Activated naive CD4-positive, alpha-beta T cell treated with anti-CD3 and anti-CD28 coated beads for 36 hours (primary cell): ENCODE measurements at regions not wholly inside any gene's neighbourhood (a gene's known extent, or its start where the extent isn't known, plus 50 kb on each side); places are given as distances from the start of the nearest gene placed in this dataset.

ENCODE experiments used
- CTCF ChIA-PET: fragments of 350-600 bp; sonication (Branson Sonifier 250); formaldehyde crosslinking; loops from one replicate; lab custom pipeline; 2021; ENCODE audit warnings: antibody characterized with exemption; lab: Charles Lee
- DNase-seq: peaks from one replicate; pipeline ENCODE4 v3.0.0-alpha.2; 2020
- H3K27ac Mint-ChIP-seq: one replicate; pipeline ENCODE4 v1.8.0; 2021; ENCODE audit warnings: mild to moderate bottlenecking, mixed read lengths
- H3K27me3 Mint-ChIP-seq: one replicate; pipeline ENCODE4 v1.8.0; 2021; ENCODE audit warnings: low read depth, mixed read lengths
- H3K36me3 Mint-ChIP-seq: one replicate; pipeline ENCODE4 v1.8.0; 2021; ENCODE audit warnings: low read depth, mixed read lengths
- H3K4me1 Mint-ChIP-seq: one replicate; pipeline ENCODE4 v1.8.0; 2021; ENCODE audit warnings: low read depth, mixed read lengths
- H3K4me3 Mint-ChIP-seq: one replicate; pipeline ENCODE4 v1.8.0; 2021; ENCODE audit warnings: mild to moderate bottlenecking, moderate library complexity, mixed read lengths
- H3K9me3 Mint-ChIP-seq: one replicate; pipeline ENCODE4 v1.8.0; 2021; ENCODE audit warnings: mixed read lengths
- intact Hi-C: fragments of 100-400 bp; cut with micrococcal nuclease; formaldehyde crosslinking; loops from one replicate; pipeline ENCODE4 v1.15.1; 2023

DNA sequence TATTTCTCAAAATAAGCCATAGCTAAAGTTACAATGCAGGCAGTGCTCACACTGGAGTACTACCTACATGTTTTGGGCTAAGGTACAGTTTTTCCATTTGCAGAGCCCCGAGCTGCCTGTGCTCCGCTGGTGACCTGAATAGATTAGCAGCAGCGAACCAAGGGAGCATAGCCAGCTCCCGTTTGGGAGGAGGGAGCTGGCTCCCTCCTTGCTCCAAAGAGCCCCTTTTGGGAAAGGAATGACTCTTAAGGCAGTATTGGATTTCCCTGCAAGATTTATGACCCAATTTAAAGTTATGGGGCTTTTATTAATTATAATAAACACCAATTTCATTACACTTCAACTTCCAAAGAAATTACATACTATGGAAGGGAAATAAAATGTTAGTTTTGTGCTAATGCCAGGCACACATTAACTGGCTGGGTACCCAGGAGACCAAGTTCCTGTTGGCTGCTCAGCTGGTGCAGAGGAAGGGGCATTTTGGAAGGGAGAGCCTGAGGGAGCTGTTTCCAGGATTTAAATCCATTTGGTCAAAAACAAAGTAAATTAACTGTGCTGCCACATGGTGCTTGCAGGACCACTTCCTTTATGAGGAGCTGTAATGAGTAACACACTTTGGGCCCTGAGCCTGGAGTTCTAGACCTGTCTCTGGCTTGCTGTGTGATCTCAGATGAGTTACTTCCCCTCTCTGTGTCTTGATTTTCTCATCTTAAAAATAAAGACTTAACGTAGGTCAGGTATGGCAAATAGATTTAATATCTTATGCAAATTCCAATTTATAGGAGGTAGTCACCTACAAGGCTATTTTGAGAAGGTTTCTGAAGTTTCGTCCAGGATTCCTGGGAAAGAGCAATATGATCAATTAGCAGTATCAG is 362.1 kb upstream of the CCL2 start:
- Mint-ChIP-seq H3K36me3 (no peaks in the 10 kb centered on the region), H3K4me3 (no peak overlapping the region), H3K27ac (no peak overlapping the region), H3K4me1 (no peaks in the 10 kb centered on the region), H3K9me3 (no peaks in the 10 kb centered on the region), H3K27me3 (peaks cover 11% of the 10 kb centered on the region)
- DNase-seq, result no peak
- intact Hi-C loops, result no loop called here
- CTCF ChIA-PET, result interaction anchor here (0.6 to 0.7 kb wide), 2 partner anchors 141 to 142 kb away, joined by 3 read pairs; no protein-coding TSS in a partner anchor

- no peak overlapping the region for H3K4me3 Mint-ChIP-seq
- CTCF ChIA-PET, result no interaction called here
- H3K9me3 Mint-ChIP-seq, result no peaks in the 10 kb centered on the region
- intact Hi-C loops, result no loop called here
- H3K27ac Mint-ChIP-seq, result no peak overlapping the region
- no peak for DNase-seq
- no peaks in the 10 kb centered on the region for H3K4me1 Mint-ChIP-seq
- H3K27me3 Mint-ChIP-seq, result peaks cover 15% of the 10 kb centered on the region
- H3K36me3 Mint-ChIP-seq, result no peaks in the 10 kb centered on the region
Observed at GRCh38 chr17:33895491-33895890, 359.6 kb upstream of the CCL2 start.

- CTCF ChIA-PET, result no interaction called here
- intact Hi-C loops, result no loop called here
- no peaks in the 10 kb centered on the region for H3K9me3 Mint-ChIP-seq
- no peak overlapping the region for H3K27ac Mint-ChIP-seq
- H3K27me3 Mint-ChIP-seq, result peaks cover 19% of the 10 kb centered on the region
- DNase-seq, result no peak
- no peak overlapping the region for H3K4me3 Mint-ChIP-seq
- H3K4me1 Mint-ChIP-seq, result no peaks in the 10 kb centered on the region
- no peaks in the 10 kb centered on the region for H3K36me3 Mint-ChIP-seq
Observed at GRCh38 chr17:33896263-33896662, 358.8 kb upstream of the CCL2 start.

DNA sequence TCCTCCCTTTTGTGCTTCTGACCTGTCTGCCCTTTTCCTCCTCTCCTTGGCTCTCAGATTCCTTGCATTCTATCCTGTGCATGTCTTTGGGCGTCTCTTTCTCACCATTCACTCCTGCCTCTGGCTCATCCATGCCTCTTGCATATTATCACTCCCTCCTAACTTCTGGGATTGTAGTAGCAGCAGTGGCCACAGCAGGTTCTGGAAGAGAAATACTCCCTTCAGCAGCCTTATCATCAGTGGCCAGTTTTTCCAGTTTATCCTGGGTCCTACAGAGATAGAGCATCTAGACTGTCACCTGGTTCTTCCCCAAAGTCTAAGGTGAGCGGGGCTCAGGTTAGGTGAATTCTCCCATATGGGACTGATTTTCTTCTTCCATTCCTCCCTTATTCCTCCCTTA is 354.0 kb upstream of the CCL2 start:
- Mint-ChIP-seq H3K36me3 (no peaks in the 10 kb centered on the region), H3K9me3 (no peaks in the 10 kb centered on the region), H3K4me3 (no peak overlapping the region), H3K27ac (no peak overlapping the region), H3K4me1 (no peaks in the 10 kb centered on the region), H3K27me3 (peaks cover 23% of the 10 kb centered on the region)
- CTCF ChIA-PET, result no interaction called here
- intact Hi-C loops, result no loop called here
- no peak for DNase-seq

GRCh38 chr17:33902901-33903449 is 352.1 kb upstream of the CCL2 start:
- CTCF ChIA-PET, result no interaction called here
- Mint-ChIP-seq H3K27ac (no peak overlapping the region), H3K36me3 (no peaks in the 10 kb centered on the region), H3K9me3 (no peaks in the 10 kb centered on the region), H3K4me1 (no peaks in the 10 kb centered on the region), H3K27me3 (peaks cover 17% of the 10 kb centered on the region), H3K4me3 (no peak overlapping the region)
- intact Hi-C loops, result no loop called here
- no peak for DNase-seq

DNA sequence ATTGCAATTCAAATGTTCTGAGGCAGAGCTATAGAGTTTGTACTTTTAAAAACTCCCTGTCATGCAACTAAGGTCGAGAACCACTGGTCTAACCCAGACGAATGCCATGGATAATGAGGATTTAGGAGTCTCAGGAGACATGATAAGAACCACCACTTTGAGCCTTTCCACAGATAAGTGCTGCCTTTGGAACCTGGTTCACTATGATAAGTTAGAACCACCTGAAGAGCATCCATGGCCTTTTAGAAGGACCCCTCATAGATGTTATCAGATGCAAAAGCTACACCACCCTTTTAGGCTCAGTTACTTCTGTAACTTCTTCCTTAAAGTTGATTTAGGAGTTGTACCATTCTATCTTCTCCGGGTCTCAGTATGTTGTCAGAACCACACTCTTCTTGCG is 350.6 kb upstream of the CCL2 start:
- H3K4me3 Mint-ChIP-seq, result no peak overlapping the region
- no peak for DNase-seq
- H3K4me1 Mint-ChIP-seq, result no peaks in the 10 kb centered on the region
- no peak overlapping the region for H3K27ac Mint-ChIP-seq
- no peaks in the 10 kb centered on the region for H3K9me3 Mint-ChIP-seq
- H3K36me3 Mint-ChIP-seq, result no peaks in the 10 kb centered on the region
- peaks cover 17% of the 10 kb centered on the region for H3K27me3 Mint-ChIP-seq
- intact Hi-C loops, result no loop called here
- CTCF ChIA-PET, result no interaction called here

- peaks cover 18% of the 10 kb centered on the region for H3K27me3 Mint-ChIP-seq
- H3K4me1 Mint-ChIP-seq, result no peaks in the 10 kb centered on the region
- H3K27ac Mint-ChIP-seq, result no peak overlapping the region
- no peaks in the 10 kb centered on the region for H3K36me3 Mint-ChIP-seq
- no peak overlapping the region for H3K4me3 Mint-ChIP-seq
- H3K9me3 Mint-ChIP-seq, result no peaks in the 10 kb centered on the region
- intact Hi-C loops, result no loop called here
- no peak for DNase-seq
- CTCF ChIA-PET, result no interaction called here
Observed at GRCh38 chr17:33905338-33905800, 349.7 kb upstream of the CCL2 start.

DNA sequence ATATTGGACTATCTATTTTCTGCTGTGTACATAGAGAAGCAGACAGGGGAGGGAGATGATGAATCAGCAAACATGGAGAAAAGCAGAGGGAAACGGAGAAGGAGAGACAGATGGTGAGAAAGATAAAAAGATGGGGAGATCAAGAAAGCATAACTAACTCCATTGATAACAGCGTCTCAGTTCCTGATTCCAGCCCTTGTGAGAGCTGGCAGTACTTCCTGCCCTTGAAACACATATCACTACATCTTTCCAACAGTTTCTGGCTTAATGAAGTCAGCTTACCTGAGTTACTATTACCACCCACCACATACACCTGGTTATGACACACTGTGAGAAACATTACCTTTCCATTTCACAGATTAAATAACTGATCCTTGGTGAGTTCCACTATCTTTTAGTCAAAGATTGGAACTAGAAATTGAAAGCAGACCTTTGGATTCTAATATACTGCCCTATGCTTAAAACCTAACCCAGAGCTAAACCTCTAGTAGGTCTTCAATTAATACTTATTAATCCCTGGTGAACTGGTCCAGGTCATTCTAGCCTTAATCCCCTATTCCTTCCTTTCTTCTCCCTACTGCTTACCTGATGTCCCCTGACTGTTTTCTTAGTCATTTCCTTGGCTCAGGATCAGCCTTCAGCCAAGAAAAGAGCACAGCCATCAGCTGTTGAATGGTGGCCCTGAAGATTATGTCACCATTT is 346.6 kb upstream of the CCL2 start:
- intact Hi-C loops, result no loop called here
- H3K4me1 Mint-ChIP-seq, result no peaks in the 10 kb centered on the region
- no peak overlapping the region for H3K4me3 Mint-ChIP-seq
- H3K27me3 Mint-ChIP-seq, result peaks cover 8% of the 10 kb centered on the region
- H3K27ac Mint-ChIP-seq, result no peak overlapping the region
- DNase-seq, result no peak
- no peaks in the 10 kb centered on the region for H3K9me3 Mint-ChIP-seq
- H3K36me3 Mint-ChIP-seq, result no peaks in the 10 kb centered on the region
- CTCF ChIA-PET, result interaction anchor here (0.6 kb wide), 1 partner anchor 1352 kb away, joined by 3 read pairs; no protein-coding TSS in a partner anchor

- Mint-ChIP-seq H3K36me3 (no peaks in the 10 kb centered on the region), H3K27me3 (peaks cover 8% of the 10 kb centered on the region), H3K4me1 (no peaks in the 10 kb centered on the region), H3K9me3 (no peaks in the 10 kb centered on the region), H3K27ac (no peak overlapping the region), H3K4me3 (no peak overlapping the region)
- intact Hi-C loops, result no loop called here
- no peak for DNase-seq
- CTCF ChIA-PET, result no interaction called here
Observed at GRCh38 chr17:33910200-33910857, 344.8 kb upstream of the CCL2 start.

GRCh38 chr17:33914125-33914524 is 341.0 kb upstream of the CCL2 start:
- no peak overlapping the region for H3K4me3 Mint-ChIP-seq
- DNase-seq, result no peak
- no peaks in the 10 kb centered on the region for H3K9me3 Mint-ChIP-seq
- no peak overlapping the region for H3K27ac Mint-ChIP-seq
- H3K27me3 Mint-ChIP-seq, result peaks cover 9% of the 10 kb centered on the region
- no peaks in the 10 kb centered on the region for H3K4me1 Mint-ChIP-seq
- intact Hi-C loops, result no loop called here
- no peaks in the 10 kb centered on the region for H3K36me3 Mint-ChIP-seq
- CTCF ChIA-PET, result no interaction called here

DNA sequence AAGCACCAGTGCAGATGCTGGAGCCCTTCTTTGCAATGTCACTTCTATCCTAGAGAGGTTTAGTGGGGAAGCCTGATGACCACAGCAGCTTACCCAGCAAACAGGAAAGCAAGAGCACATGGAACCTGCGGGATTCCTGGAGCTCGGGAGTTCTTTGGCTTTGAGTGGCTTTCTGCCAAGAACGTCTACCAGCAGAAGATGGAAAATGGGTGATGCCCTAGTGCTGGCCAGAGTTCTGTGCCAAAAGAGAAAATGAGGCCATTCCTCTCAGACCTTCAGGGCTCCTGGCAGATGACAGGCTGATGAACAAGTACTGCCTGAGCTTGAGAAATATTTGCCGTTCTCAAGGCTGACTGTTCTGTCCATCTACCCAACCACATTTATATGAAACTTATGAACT is 332.1 kb upstream of the CCL2 start:
- no peaks in the 10 kb centered on the region for H3K36me3 Mint-ChIP-seq
- H3K4me3 Mint-ChIP-seq, result no peak overlapping the region
- DNase-seq, result no peak
- no peaks in the 10 kb centered on the region for H3K4me1 Mint-ChIP-seq
- intact Hi-C loops, result no loop called here
- H3K27ac Mint-ChIP-seq, result no peak overlapping the region
- H3K9me3 Mint-ChIP-seq, result no peaks in the 10 kb centered on the region
- peaks cover 7% of the 10 kb centered on the region for H3K27me3 Mint-ChIP-seq
- CTCF ChIA-PET, result no interaction called here

DNA sequence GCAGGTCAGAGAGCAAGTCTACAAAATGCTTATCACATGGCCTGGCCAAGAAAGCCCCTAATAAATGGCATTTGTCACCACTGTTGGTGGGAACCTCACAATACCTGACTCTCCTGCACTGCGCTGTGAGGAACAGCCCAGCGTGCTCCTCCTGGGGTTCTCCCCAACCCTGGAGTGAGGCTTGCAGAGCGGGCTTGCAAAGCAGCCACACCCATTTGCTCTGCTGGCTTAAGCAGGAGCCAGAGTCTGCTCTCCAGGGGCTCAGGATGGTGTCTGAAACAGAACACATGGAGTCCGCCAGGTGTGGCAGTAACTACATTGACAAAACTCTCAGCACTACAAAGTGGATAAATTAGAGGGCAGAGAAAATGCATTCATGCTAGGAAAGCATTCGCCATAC is 331.0 kb upstream of the CCL2 start:
- no peaks in the 10 kb centered on the region for H3K9me3 Mint-ChIP-seq
- intact Hi-C loops, result no loop called here
- H3K4me1 Mint-ChIP-seq, result no peaks in the 10 kb centered on the region

More for the DNA sequence above, 331.0 kb upstream of the CCL2 start:
- Mint-ChIP-seq H3K27me3 (peaks cover 12% of the 10 kb centered on the region), H3K36me3 (no peaks in the 10 kb centered on the region), H3K27ac (no peak overlapping the region), H3K4me3 (no peak overlapping the region)
- no peak for DNase-seq
- CTCF ChIA-PET, result no interaction called here
